Epidermal melanocyte (primary cell): ENCODE measurements at regions not wholly inside any gene's neighbourhood (a gene's known extent, or its start where the extent isn't known, plus 50 kb on each side); places are given as distances from the start of the nearest gene placed in this dataset.
"Not testable (repeated sequence)": the region's sequence is repeated elsewhere in the genome, so short reads cannot be mapped to it uniquely, and the experiment has no call there.

Experiments used
- DNase-seq: peaks from one replicate; pipeline ENCODE4 v3.0.0; 2011; ENCODE audit warnings: low spot score; ENCODE audit not compliant: insufficient read length

DNA sequence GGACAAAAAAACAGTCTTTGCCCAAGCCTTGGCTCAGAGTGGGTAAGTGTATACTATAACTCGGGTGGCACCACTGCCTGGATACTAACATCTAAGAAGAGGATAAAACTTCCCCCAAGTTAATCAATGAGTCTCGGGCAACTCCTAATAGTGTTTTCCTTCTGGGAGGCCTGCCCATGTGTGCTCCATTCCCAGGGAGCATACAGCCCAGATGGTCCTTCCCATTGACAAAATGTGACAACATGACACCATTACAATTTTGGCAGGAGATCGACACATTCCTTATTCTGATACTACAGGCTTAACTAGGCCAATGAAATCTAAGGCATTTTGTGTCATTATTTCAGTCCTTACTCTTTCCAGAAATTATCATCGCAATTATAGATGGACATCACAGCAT is 52.7 kb upstream of the CRIM1 start:
- DNase-seq, result no peak

DNA sequence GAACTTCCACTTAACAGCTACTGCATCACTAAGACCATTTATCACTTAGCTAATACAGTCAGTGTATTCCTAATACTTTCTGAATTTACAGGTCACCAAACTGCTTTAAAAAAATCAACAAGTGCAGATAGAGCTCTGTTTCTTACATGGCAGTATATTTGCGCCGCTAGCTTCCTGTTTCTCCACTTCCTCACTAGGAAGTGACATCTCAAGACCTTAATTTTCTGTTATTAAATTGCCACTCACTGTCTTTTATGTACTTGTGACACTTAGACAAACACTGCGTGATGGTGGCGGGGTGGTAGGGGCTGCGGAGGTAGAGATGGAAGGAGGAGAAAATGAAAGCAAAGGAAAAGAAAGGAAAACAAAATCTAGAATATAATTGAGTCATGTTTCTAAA is 53.7 kb upstream of the CRIM1 start:
- DNase-seq, result no peak

DNA sequence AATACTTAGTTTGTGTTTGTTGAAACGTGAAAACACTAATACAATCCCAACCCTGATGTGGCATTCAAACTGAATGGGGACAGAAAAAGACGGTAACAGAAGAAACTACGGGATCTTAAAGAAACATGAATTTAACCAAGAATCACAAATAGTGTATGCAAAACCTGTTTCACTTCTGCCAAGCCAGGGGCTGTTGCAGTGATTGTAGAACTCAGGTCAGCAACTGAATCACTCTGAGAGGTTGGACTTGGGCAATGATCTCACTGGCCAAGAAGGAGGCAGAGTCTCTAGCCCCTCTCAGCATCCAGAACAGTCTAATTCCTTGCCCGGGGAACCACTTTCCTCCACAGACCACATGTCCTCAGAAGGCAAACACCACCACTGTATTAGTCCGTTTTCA is 54.9 kb upstream of the CRIM1 start:
- DNase-seq, result no peak

DNA sequence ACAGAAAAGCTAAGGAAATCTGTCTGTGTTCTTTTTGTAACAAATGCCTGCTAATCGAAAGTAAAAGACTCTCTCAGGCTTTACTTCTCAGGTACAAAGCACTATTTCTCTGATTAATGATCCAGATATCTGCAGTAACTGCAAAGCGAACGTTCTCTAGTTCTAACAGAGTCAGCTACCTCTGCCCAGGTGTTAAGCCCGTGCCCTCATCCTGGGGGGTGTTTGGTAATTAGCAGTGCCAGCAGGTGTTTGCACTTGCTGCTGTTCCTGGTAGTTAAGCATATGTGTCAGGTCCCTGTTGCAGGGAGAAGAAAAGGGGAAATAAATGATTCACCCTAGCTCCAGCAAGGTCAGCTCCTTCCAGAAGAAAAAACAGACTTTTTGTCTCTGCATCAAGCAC is 58.8 kb upstream of the CRIM1 start:
- DNase-seq, result no peak

DNA sequence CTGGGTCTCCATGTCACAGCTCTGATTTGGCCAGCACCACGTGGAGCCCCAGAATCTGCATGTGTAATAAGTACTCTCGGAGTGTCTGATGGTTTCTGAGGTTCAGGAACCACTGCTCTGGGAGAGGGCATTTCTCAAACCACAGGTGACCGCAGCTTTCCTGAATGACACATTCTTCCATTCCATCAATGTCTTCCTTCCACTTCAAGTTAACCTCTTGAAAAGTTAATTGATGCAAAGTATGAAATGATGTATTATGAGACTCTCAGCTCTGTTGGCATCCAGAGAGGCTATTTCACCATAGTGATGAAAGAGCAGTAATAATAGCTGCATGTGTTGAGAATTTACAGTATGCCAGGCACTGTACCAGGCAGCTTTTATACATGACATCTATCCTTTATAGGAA is 61.3 kb upstream of the CRIM1 start:
- no peak for DNase-seq

DNA sequence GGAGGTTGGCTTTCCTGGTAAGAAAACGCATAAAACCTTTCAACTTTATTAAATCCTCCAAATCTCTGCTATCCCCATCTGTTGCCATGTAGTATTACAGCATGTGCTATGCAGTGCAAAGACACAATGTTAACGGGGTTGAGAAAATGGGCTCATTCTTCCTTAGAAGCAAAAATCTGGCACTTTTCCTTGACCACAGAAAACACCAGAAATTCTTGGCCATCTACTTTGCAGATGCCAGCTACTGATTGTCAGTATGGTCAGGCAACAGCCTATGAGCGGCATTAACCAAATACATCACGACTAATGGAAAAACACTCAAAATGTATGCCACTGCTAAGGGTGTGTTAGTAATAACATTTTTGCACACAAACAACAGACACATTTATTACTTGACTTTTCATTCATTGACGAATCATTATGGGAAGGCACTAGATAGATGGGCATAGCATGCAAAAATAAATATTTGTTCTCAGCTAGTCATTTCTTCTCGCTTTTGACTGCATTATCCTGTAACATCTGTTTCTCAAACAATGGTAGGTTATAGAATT is 65.2 kb upstream of the CRIM1 start:
- DNase-seq, result peak; percentile 43

DNA sequence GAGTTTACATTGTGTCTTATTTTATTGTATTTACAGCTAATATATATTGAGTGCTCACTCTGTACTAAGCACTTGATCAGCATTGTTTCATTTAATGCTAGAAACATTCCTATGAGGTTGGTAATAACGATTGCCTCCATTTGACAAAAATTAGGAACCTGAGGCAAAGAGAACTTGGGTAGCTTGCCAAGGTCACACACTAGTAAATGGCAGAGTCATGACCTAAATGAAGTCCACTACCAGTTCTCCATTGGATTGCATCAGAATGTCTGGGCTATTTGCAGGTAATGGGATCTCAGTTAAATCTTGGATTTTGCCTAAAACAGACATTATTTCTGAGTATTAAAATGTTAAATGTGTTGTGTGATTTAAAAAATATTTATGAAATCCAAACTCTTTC is 65.8 kb upstream of the CRIM1 start:
- no peak for DNase-seq

DNA sequence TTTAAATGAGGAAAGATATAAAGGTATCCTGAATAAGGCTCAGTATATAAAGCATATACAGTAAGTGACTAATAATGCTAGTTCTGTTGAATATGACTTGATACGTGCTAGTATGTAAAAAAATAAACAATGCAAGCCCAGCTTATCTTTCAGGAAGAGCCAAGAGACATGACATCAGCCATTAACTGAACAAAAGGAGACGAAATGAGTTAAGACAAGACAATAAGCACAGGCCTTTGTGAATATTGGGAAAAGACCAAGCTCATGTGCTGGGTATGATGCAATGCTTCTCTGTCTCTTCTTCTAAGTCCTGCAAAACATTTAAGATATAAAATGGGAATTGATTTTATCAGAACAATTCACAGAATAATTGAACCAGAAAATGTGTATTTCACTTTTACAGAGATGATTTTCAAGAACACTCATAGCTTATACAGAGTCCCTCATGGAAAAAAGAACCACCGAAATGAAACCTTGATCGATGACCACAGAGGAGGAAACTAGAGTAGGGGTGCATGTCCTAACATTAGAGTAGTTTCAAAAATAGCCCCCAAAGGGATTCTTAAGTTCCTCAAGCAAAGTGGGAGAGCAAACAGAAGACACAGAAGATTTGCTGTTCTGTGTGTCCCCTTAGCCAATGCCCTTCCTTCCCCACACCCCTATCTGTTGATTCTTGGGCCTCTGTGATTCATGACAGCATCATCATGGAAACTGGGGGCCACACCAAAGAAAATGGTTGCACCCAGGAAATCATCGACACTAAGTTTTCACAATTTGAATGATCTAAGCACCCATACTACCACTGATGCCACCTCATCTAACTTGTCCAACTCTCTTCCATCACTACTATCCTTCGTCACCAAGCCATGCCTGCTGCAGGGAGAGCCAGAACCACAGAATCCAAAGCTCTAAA is 68.0 kb upstream of the CRIM1 start:
- no peak for DNase-seq

DNA sequence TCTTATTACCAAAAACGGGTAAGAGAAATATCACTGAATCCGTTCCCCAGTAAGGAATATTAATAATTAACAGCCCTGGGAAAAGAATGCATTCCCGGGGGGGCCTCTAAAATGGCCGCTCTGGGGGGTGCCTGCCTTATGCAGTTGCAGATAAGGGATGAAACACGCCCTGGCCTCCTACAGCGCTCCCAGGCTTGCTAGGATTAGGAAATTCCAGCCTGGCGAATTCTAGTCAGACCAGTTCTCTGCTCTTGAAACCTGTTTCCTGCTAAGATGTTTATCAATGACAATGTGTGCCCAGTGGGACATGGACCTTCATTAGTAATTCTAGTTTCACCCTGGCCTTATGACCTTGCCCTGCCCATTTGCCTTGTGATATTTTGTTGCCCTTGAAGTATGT is 76.1 kb upstream of the CRIM1 start:
- not testable (repeated sequence) for DNase-seq

DNA sequence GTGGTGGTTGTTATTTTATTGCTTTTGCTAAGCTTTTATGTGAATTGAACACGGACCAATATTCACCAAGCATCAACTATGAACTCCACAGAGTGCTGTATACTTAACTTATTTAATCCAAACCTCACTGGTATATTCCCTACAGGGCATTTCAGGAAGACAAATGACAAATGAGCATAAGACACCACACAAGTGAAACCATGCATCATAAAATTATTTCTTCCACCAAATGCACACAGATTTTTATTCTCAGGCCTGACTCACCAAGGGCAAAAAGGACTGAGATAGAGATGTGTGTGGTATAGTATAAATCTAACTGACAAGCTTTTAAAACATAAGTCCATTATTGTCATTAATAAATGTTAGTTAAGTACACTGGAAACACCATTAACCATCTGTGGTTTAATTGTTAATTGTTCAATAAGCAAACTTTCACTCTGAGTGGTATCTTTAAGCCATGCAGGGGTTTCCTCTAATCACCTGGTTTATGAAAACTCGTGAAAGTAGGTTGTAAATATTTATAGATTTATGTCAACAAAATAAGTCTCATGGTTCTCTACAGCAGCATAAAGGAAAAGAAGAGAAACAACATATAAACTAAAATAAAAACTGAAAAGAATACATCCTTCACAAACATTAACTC is 77.6 kb upstream of the CRIM1 start:
- DNase-seq, result no peak

DNA sequence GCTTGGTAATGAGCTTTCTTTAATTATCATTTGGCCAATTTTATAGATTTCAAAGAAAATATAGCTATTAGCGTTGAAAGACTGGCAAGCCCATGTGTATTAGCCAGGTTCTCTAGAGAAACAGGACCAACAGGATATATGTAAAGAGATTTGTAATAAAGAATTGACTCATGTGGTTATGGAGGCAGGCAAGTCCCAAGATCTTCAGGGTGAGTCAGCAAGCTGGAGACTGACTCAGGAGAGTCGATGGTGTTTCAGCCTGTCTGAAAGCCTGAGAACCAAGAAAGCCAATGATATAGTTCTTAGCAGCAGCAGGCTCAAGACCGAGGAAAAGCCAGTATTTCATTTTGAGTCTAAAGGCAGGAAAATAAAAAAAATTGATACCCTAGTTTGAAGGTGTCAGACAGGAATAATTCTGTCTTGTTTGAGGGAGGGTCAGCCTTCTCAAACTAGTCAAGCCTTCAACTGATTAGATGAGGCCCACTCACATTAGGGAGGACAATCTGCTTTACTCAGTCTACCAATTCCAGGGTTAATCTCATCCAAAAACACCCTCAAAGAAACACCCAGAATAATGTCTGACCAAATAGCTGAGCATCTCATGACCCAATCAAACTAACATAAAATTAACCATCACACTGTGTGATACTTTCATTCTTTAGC is 78.3 kb upstream of the CRIM1 start:
- DNase-seq, result no peak

DNA sequence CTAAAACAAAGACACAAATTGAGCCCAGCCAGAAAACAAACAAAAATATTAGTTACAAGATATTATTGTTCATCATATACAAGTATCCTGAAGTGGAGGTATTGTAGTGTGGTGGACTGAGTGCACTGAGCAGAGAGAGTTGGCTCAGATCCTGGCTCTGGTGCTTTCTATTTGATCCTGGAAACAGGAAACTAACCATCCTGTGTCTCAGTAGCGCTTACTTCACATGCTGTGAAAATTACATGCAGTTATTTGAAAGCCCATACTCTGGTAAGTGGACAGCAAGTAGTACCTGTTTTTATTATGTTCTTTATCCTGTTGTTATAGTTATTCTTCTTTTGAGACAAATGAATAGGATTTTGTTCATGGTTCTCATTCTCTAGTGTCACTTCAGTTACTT is 84.3 kb upstream of the CRIM1 start:
- no peak for DNase-seq

DNA sequence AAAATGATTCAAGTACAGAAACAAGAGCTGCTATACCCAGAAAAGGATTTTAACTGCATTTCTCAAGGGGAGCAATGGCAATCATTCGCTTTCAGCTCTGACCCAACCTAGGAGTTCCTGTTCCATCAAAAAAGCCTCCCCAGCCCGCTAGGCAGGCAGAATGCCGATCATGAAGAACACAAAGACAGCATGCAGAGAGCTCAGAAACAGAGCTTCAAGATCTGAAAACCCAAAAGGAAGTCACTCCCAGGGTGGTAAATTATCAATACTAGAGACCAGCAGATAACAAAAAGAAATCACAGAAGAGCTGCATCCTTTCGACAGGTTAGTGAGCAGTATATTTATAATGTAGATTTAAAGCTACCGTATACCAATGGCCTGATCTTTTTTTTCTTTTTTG is 84.8 kb upstream of the CRIM1 start:
- no peak for DNase-seq

DNA sequence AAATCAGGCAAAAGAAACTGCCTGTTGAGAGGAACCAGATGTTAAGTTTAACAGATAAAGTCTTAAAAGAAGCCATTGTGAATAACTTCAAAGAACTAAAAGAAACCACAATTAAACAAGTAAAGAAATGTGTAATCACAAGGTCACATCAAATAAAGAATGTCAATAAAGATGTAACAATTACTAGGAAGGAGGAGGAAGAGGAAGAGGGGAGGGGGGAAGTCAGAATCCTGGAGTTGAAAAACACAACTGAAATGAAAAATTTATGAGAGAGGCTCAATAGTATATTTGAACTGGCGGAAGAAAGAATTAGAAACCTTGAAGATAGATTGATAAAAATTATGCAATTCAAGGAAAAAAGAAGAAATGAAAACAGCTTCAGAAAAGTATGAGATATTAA is 88.4 kb upstream of the CRIM1 start:
- no peak for DNase-seq

DNA sequence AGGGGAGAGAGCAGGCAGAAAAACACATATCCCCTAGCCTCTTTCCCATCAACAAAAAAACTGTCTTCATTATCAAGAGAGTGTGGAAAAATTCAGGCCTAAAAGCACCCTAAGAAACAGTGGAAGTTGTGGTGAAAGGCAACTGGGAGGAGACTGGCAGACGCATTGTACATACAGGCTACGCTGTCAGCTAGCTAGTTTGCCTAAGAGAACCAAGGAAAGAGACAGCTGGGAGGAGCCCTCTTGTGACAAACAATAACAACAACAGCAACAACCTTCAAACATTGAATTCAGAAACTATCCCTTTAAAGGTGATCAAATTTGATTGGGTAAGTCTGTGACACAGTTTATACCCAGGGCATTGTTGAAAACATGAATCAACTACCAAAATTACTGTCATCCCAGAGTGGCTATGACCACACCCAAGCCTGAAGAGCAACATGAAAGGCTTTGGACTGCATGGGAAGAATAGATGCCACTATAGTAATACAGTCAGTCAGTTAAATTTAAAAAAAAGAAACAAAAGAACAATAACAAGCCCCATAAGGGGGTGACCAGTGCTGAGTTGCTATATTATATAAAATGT is 88.9 kb upstream of the CRIM1 start:
- DNase-seq, result no peak

DNA sequence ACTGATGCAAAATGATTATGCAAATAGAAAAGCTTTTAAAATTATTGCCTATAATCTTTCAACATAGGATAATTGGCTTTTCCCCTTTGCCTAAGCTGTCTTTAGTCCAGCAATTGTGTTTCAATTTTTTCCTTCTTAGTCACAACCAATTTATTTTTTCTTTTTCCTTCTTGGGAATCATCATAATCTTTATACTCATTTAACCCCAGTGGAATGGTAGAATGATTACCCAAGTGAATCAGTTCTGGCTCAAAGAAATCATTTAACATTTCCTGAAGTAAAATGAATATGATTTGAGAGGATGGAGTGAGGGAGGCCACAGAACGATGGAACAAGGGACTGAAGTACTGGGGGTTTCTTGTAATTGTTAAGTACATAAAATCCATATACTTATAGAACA is 93.0 kb upstream of the CRIM1 start:
- no peak for DNase-seq

DNA sequence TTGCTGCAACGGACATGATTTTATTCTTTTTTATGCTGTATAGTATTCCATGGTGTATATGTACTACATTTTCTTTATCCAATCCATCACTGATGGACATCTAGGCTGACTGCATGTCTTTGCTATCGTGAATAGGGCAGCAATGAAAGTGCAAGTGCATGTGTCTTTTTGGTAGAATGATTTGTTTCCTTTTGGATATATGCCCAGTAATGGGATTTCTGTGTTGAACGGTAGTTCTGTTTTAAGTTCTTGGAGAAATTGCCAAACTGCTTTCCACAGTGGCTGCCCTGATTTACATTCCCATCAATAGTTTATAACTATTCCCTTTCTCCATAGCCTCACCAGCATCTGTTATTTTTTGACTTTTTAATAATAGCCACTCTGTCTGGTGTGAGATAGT is 99.7 kb upstream of the CRIM1 start:
- no peak for DNase-seq

DNA sequence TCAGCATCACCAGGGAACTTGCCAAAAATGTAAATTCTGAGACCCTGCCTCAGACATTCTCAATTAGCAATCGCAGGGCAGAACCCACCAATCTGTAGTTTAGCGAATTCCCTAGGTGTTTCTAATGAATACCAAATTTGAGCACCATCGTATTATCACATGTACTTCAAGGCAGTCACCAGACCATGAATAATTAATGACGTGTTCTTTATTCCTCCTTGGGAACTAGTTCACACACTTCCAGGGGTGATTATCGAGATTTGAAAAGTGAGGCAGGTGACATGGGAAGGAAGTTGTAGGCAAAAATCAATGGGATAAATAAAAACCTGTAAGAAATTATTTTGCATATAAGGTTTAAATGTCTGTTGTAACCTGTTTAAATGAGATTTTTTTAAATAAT is 102.5 kb upstream of the CRIM1 start:
- DNase-seq, result no peak

DNA sequence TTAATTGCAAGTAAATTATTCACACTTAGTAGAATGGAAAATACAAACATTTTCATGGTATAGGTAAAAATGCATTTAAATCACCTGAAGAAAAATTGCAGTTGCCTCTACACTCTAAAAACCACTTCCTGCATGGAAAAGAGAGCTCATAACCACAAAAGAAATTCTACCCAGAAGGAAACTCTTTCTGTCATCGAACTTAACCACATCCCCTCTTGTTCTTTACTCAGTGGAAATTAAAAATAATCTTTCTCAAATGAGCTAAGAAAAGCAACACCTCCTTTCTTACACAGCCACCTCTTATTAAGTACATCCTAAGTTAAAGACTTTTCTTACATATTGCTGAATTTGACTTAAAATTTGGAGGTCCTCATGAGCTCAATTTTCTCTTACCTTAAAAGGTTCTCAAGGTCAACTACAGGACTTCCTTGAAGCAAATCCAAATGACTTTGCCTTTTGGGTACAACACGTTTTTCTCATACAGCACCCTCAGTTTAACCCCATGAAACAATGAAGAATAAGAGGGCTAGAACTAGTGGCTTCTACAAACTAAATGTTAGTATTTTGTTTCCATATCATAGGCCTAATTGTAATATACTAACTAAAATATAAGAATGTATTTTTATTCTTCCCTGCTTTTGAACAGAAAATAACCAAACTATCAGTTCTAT is 109.1 kb upstream of the CRIM1 start:
- DNase-seq, result no peak

DNA sequence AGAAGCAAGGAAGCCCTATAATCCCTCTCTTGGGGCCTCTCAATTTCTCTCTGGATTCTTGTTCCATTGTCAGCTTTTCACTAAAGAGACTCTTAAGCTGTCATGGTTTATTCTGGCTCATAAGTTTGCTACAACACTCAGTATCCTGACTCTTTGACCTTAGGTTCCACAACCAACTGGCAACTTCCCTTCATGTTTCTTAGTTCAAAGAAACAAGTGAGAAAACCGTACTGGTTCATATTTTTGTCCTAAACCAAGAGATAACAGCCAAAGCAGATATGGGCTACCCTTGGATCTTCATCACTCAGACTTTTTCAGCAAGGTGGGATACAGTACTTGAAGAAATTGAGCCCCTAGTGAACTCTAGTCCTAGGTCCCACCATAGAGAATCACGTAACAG is 109.9 kb upstream of the CRIM1 start:
- no peak for DNase-seq

DNA sequence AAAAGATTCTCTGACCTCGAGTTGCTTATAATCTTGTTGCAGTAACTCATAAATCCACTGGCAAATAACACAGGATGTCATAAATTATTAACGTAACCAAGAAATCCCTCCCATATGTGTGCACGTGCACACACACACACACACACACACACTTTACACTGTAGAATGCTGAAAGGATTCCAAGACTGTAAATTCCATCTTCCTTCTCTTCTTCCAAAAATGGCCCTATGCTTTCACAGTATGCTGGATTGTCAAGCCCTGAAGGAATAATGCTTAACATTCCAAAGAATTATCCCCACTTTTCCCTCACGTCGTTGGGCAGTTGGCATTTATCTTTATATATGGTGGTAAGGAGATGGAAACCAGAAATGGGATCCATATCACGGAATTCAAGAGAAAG is 117.5 kb upstream of the CRIM1 start:
- DNase-seq, result no peak
